Endothelial cell of umbilical vein (primary cell): ENCODE measurements at regions not wholly inside any gene's neighbourhood (a gene's known extent, or its start where the extent isn't known, plus 50 kb on each side); places are given as distances from the start of the nearest gene placed in this dataset.

ENCODE experiments used
- EZH2 ChIP-seq: IDR thresholded peaks from 2 replicates; pipeline ENCODE4 v1.6.1; 2012; ENCODE audit warnings: borderline replicate concordance, low read depth, mild to moderate bottlenecking, moderate library complexity, low read length, inconsistent platforms; ENCODE audit not compliant: severe bottlenecking
- JUN ChIP-seq: IDR thresholded peaks from 2 replicates; pipeline ENCODE4 v1.6.1; 2011; ENCODE audit warnings: borderline replicate concordance, low read depth; ENCODE audit not compliant: insufficient read length, insufficient read depth
- MYC ChIP-seq: IDR thresholded peaks from one replicate; pipeline ENCODE4 v1.6.1; 2011; ENCODE audit warnings: mild to moderate bottlenecking, low read depth, low read length
- POLR2A ChIP-seq: IDR thresholded peaks from 2 replicates; pipeline ENCODE4 v1.6.1; 2012; ENCODE audit warnings: low read depth, mild to moderate bottlenecking, control low read depth, low read length
- POLR2AphosphoS5 ChIP-seq: IDR thresholded peaks from 2 replicates; pipeline ENCODE4 v1.6.1; 2012; ENCODE audit warnings: low read depth, mild to moderate bottlenecking, control low read depth, low read length, moderate library complexity; ENCODE audit not compliant: insufficient read depth
- TF ChIP-seq, protein P1 (sequence below), 2 donors: IDR thresholded peaks; 1 replicate in 1 of 2; 2 replicates in 1 of 2; pipeline ENCODE4 v1.5.1; 2011; ENCODE audit warnings: low read length in 2 of 2, mild to moderate bottlenecking in 2 of 2, moderate library complexity in 2 of 2, control low read depth in 1 of 2, inconsistent platforms in 1 of 2, low read depth in 1 of 2; ENCODE audit not compliant: insufficient read depth in 1 of 2; ENCODE audit errors: extremely low read depth in 1 of 2
- TF ChIP-seq, protein P2 (sequence below): IDR thresholded peaks from 2 replicates; pipeline ENCODE4 v1.6.1; 2011; ENCODE audit not compliant: insufficient read depth, insufficient read length

DNA sequence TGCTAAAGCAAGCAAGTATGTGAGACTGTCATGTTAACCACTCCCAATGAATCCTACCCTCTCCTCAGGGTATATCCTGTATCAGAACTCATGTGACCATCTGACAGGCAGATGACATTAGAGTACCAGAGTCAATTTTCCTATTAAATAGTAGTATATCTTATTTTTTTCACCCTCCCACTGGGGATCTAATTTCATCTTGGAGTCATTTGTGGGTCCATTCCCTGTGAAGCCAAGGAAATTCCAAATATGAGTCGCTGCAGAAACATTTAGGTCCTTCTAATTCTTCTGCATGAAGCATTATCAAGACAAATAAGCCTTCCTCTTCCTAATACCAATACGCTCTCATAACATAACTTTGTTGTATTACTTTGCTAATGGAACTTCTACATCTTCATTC lies 52.2 kb upstream of the BLTP1 start:
- TF ChIP-seq, protein P1, sequence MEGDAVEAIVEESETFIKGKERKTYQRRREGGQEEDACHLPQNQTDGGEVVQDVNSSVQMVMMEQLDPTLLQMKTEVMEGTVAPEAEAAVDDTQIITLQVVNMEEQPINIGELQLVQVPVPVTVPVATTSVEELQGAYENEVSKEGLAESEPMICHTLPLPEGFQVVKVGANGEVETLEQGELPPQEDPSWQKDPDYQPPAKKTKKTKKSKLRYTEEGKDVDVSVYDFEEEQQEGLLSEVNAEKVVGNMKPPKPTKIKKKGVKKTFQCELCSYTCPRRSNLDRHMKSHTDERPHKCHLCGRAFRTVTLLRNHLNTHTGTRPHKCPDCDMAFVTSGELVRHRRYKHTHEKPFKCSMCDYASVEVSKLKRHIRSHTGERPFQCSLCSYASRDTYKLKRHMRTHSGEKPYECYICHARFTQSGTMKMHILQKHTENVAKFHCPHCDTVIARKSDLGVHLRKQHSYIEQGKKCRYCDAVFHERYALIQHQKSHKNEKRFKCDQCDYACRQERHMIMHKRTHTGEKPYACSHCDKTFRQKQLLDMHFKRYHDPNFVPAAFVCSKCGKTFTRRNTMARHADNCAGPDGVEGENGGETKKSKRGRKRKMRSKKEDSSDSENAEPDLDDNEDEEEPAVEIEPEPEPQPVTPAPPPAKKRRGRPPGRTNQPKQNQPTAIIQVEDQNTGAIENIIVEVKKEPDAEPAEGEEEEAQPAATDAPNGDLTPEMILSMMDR (IDR thresholded peaks at IDR 0.05; ENCODE audit: extremely low read depth in 1 of 2, insufficient read depth in 1 of 2, low read depth in 1 of 2, low read length in 2 of 2), result no peak
- TF ChIP-seq, protein P2, sequence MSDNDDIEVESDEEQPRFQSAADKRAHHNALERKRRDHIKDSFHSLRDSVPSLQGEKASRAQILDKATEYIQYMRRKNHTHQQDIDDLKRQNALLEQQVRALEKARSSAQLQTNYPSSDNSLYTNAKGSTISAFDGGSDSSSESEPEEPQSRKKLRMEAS, result no peak
- TF ChIP-seq EZH2 (no peak), POLR2A (no peak), POLR2AphosphoS5 (no peak), MYC (no peak), JUN (no peak)
